T-cell (primary cell): ENCODE measurements at regions not wholly inside any gene's neighbourhood (a gene's known extent, or its start where the extent isn't known, plus 50 kb on each side); places are given as distances from the start of the nearest gene placed in this dataset.

Experiments
- ATAC-seq, 4 experiments: fragments of 200-7000 bp in 3 of 4; fragments of 150-1000 bp in 1 of 4; cut with Tn5 transposase; replicated peaks in 1 of 4; 1 replicate in 3 of 4; 2 replicates in 1 of 4; pipeline ENCODE4 v1.10.0; 2021; ENCODE audit warnings: moderate library complexity in 3 of 4, mild to moderate bottlenecking in 2 of 4, moderate number of reproducible peaks in 1 of 4
- CTCF ChIA-PET, 2 donors: fragments of 300-600 bp; sonication (Branson Sonifier 250); formaldehyde crosslinking; loops; one replicate each; lab custom pipeline; 2022; ENCODE audit warnings: antibody characterized with exemption in 2 of 2; lab: Charles Lee
- POLR2A ChIA-PET, 2 donors: fragments of 300-600 bp; sonication (Branson Sonifier 250); formaldehyde crosslinking; loops; one replicate each; lab custom pipeline; 2022; ENCODE audit warnings: antibody characterized with exemption in 2 of 2; lab: Charles Lee
- DNase-seq, 35 experiments: peaks; one replicate each; pipeline versions ENCODE4 v3.0.0 to v3.0.0-alpha.2; 2013 to 2023
- H3K27ac ChIP-seq: one replicate; pipeline ENCODE4 v1.5.1; 2013; ENCODE audit warnings: low read length
- H3K27me3 ChIP-seq, 2 experiments: replicated peaks in 1 of 2; 1 replicate in 1 of 2; 2 replicates in 1 of 2; pipeline versions ENCODE4 v1.6.1 to v1.7.0; 2013; ENCODE audit warnings: low read length in 1 of 2, mixed read lengths in 1 of 2; ENCODE audit not compliant: control insufficient read depth in 2 of 2, insufficient read depth in 2 of 2; ENCODE audit errors: extremely low read depth in 1 of 2
- H3K36me3 ChIP-seq, 2 donors: 1 replicate in 1 of 2; 2 replicates in 1 of 2; pipeline versions ENCODE4 v1.6.1 to v1.7.0; 2013; ENCODE audit warnings: low read length in 1 of 2; ENCODE audit not compliant: control insufficient read depth in 2 of 2, insufficient read depth in 1 of 2; ENCODE audit errors: extremely low read depth in 1 of 2
- H3K4me1 ChIP-seq, 2 experiments: 1 replicate in 1 of 2; 2 replicates in 1 of 2; pipeline versions ENCODE4 v1.6.1 to v1.7.0; 2013; ENCODE audit warnings: low read length in 2 of 2, mixed read lengths in 1 of 2; ENCODE audit not compliant: insufficient read depth in 2 of 2, control insufficient read depth in 1 of 2; ENCODE audit errors: extremely low read depth in 1 of 2
- H3K4me3 ChIP-seq, 2 donors: 1 replicate in 1 of 2; 2 replicates in 1 of 2; pipeline versions ENCODE4 v1.5.1 to v1.7.0; 2013; ENCODE audit warnings: mild to moderate bottlenecking in 2 of 2, low read length in 1 of 2, moderate library complexity in 1 of 2; ENCODE audit not compliant: control insufficient read depth in 1 of 2; ENCODE audit errors: extremely low read depth in 1 of 2
- H3K9me3 ChIP-seq: 2 replicates; pipeline ENCODE4 v1.7.0; 2013
- H3K27ac Mint-ChIP-seq, 2 donors: one replicate each; pipeline ENCODE4 v1.8.0; 2020 to 2021; ENCODE audit warnings: mild to moderate bottlenecking in 2 of 2, mixed read lengths in 2 of 2
- H3K27me3 Mint-ChIP-seq, 2 donors: one replicate each; pipeline ENCODE4 v1.8.0; 2021 to 2022; ENCODE audit warnings: mixed read lengths in 2 of 2
- H3K36me3 Mint-ChIP-seq: one replicate; pipeline ENCODE4 v1.8.0; 2021; ENCODE audit warnings: mixed read lengths
- H3K4me1 Mint-ChIP-seq, 3 donors: one replicate each; pipeline ENCODE4 v1.8.0; 2020 to 2022; ENCODE audit warnings: mixed read lengths in 3 of 3, mild to moderate bottlenecking in 1 of 3
- H3K4me3 Mint-ChIP-seq, 3 donors: one replicate each; pipeline ENCODE4 v1.8.0; 2020 to 2022; ENCODE audit warnings: mild to moderate bottlenecking in 3 of 3, mixed read lengths in 3 of 3, moderate library complexity in 3 of 3
- H3K9me3 Mint-ChIP-seq, 3 donors: one replicate each; pipeline ENCODE4 v1.8.0; 2020 to 2022; ENCODE audit warnings: mixed read lengths in 3 of 3
- WGBS: methylation state at CpG from one replicate; pipeline ENCODE4 v1.1.5; 2013; ENCODE audit warnings: missing lambda C conversion rate; ENCODE audit not compliant: insufficient coverage; 5-methylcytosine and 5-hydroxymethylcytosine counted together

- CTCF ChIA-PET = no interaction called here
- Histone ChIP-seq H3K27ac (no peak overlapping the region), H3K36me3 (no peaks in the 10 kb centered on the region), H3K9me3 (no peaks in the 10 kb centered on the region), H3K4me1 (no peaks in the 10 kb centered on the region), H3K27me3 (no peaks in the 10 kb centered on the region), H3K4me3 (no peak overlapping the region)
- WGBS = 87% methylated on average over 2 of the region's 6 CpGs
- Mint-ChIP-seq H3K27me3 (peaks cover 3 to 4% of the 10 kb centered on the region in 2 donors), H3K9me3 (peaks cover 0 to 4% (median 0%) of the 10 kb centered on the region in 3 donors), H3K4me3 (no peak overlapping the region), H3K36me3 (no peaks in the 10 kb centered on the region), H3K27ac (no peak overlapping the region), H3K4me1 (no peaks in the 10 kb centered on the region)
- ATAC-seq = no peak
- no peak for DNase-seq
- POLR2A ChIA-PET = no interaction called here
Measured at GRCh38 chr5:7043797-7044196, 330.6 kb downstream of the TENT4A start.

- ChIA-PET POLR2A (no interaction called here), CTCF (no interaction called here)
- no peaks in the 10 kb centered on the region for H3K4me1 ChIP-seq
- H3K4me3 ChIP-seq = no peak overlapping the region
- no peaks in the 10 kb centered on the region for H3K27me3 ChIP-seq
- 93% methylated on average over 2 of the region's 7 CpGs for whole genome bisulfite sequencing
- no peak for ATAC-seq
- DNase-seq = no peak
- no peaks in the 10 kb centered on the region for H3K9me3 ChIP-seq
- no peaks in the 10 kb centered on the region for H3K27me3 Mint-ChIP-seq
- no peaks in the 10 kb centered on the region for H3K36me3 Mint-ChIP-seq
- no peak overlapping the region for H3K27ac Mint-ChIP-seq
- H3K9me3 Mint-ChIP-seq = no peaks in the 10 kb centered on the region
- H3K4me1 Mint-ChIP-seq = no peaks in the 10 kb centered on the region
- no peak overlapping the region for H3K27ac ChIP-seq
- no peaks in the 10 kb centered on the region for H3K36me3 ChIP-seq
- no peak overlapping the region for H3K4me3 Mint-ChIP-seq
Measured at GRCh38 chr5:7047511-7048261, 334.5 kb downstream of the TENT4A start.

- DNase-seq = no peak
- ChIA-PET CTCF (no interaction called here), POLR2A (no interaction called here)
- peaks cover 0 to 6% (median 0%) of the 10 kb centered on the region in 3 donors for H3K9me3 Mint-ChIP-seq
- H3K36me3 Mint-ChIP-seq = no peaks in the 10 kb centered on the region
- H3K27me3 Mint-ChIP-seq = peaks cover 0 to 4% of the 10 kb centered on the region in 2 donors
- no peaks in the 10 kb centered on the region for H3K27me3 ChIP-seq
- WGBS = no CpG with 5 or more reads among the region's 1 CpG
- no peaks in the 10 kb centered on the region for H3K9me3 ChIP-seq
- ATAC-seq = no peak
- H3K4me3 ChIP-seq = no peak overlapping the region
- no peaks in the 10 kb centered on the region for H3K36me3 ChIP-seq
- H3K4me1 ChIP-seq = no peaks in the 10 kb centered on the region
- H3K27ac Mint-ChIP-seq = no peak overlapping the region
- no peak overlapping the region for H3K4me3 Mint-ChIP-seq
- H3K27ac ChIP-seq = no peak overlapping the region
- H3K4me1 Mint-ChIP-seq = no peaks in the 10 kb centered on the region
Measured at GRCh38 chr5:7050986-7051385, 337.8 kb downstream of the TENT4A start.

- Mint-ChIP-seq H3K27ac (no peak overlapping the region), H3K27me3 (peaks cover 0 to 4% of the 10 kb centered on the region in 2 donors), H3K4me3 (no peak overlapping the region), H3K36me3 (no peaks in the 10 kb centered on the region), H3K9me3 (peaks cover 0 to 6% (median 0%) of the 10 kb centered on the region in 3 donors), H3K4me1 (no peaks in the 10 kb centered on the region)
- no peaks in the 10 kb centered on the region for H3K36me3 ChIP-seq
- H3K27ac ChIP-seq = no peak overlapping the region
- POLR2A ChIA-PET = no interaction called here
- ATAC-seq (no peak), DNase-seq (no peak)
- no peaks in the 10 kb centered on the region for H3K4me1 ChIP-seq
- no peak overlapping the region for H3K4me3 ChIP-seq
- no peaks in the 10 kb centered on the region for H3K27me3 ChIP-seq
- H3K9me3 ChIP-seq = no peaks in the 10 kb centered on the region
- CTCF ChIA-PET = no interaction called here
Measured at GRCh38 chr5:7053125-7053524, 339.9 kb downstream of the TENT4A start.

GRCh38 chr5:7053528-7054209 lies 340.4 kb downstream of the TENT4A start:
- Mint-ChIP-seq H3K9me3 (peaks cover 0 to 6% (median 0%) of the 10 kb centered on the region in 3 donors), H3K27me3 (peaks cover 0 to 4% of the 10 kb centered on the region in 2 donors), H3K27ac (no peak overlapping the region), H3K4me1 (no peaks in the 10 kb centered on the region), H3K36me3 (no peaks in the 10 kb centered on the region), H3K4me3 (no peak overlapping the region)
- WGBS = no CpG with 5 or more reads among the region's 3 CpGs
- ChIA-PET POLR2A (no interaction called here), CTCF (no interaction called here)
- no peaks in the 10 kb centered on the region for H3K9me3 ChIP-seq
- ATAC-seq = no peak
- no peak overlapping the region for H3K4me3 ChIP-seq
- no peaks in the 10 kb centered on the region for H3K36me3 ChIP-seq
- no peak overlapping the region for H3K27ac ChIP-seq
- no peaks in the 10 kb centered on the region for H3K27me3 ChIP-seq
- DNase-seq = no peak
- H3K4me1 ChIP-seq = no peaks in the 10 kb centered on the region

GRCh38 chr5:7066471-7067235 lies 329.3 kb upstream of the ADCY2 start:
- H3K9me3 ChIP-seq = no peaks in the 10 kb centered on the region
- no peaks in the 10 kb centered on the region for H3K4me1 Mint-ChIP-seq
- H3K4me3 ChIP-seq = no peak overlapping the region
- WGBS = 74% methylated on average over 7 of the region's 10 CpGs
- ATAC-seq (no peak), DNase-seq (no peak)
- H3K27me3 Mint-ChIP-seq = peaks cover 0 to 3% of the 10 kb centered on the region in 2 donors
- no peak overlapping the region for H3K4me3 Mint-ChIP-seq
- H3K27ac Mint-ChIP-seq = no peak overlapping the region
- no peak overlapping the region for H3K27ac ChIP-seq
- H3K4me1 ChIP-seq = no peaks in the 10 kb centered on the region
- no peaks in the 10 kb centered on the region for H3K36me3 Mint-ChIP-seq
- POLR2A ChIA-PET = no interaction called here
- H3K36me3 ChIP-seq = no peaks in the 10 kb centered on the region
- peaks cover 0 to 3% of the 10 kb centered on the region in 2 experiments for H3K27me3 ChIP-seq
- CTCF ChIA-PET = no interaction called here
- H3K9me3 Mint-ChIP-seq = peaks cover 0 to 5% (median 0%) of the 10 kb centered on the region in 3 donors
